GM21367 (cell line): ENCODE measurements at regions not wholly inside any gene's neighbourhood (a gene's known extent, or its start where the extent isn't known, plus 50 kb on each side); places are given as distances from the start of the nearest gene placed in this dataset.
"Not testable (repeated sequence)": the region's sequence is repeated elsewhere in the genome, so short reads cannot be mapped to it uniquely, and the experiment has no call there.

Experiments
- ATAC-seq: cut with Tn5 transposase; IDR thresholded peaks from one replicate; pipeline ENCODE4 v1.9.1; 2021; ENCODE audit not compliant: unreplicated experiment

- ATAC-seq: no peak
Observed at GRCh38 chr21:38039841-38040240, 123.6 kb upstream of the KCNJ6 start.

- ATAC-seq: no peak
Observed at GRCh38 chr21:38041493-38041892, 125.2 kb upstream of the KCNJ6 start.

GRCh38 chr21:38042246-38042645, 126.0 kb upstream of the KCNJ6 start:
- ATAC-seq: no peak

- no peak for ATAC-seq
Observed at GRCh38 chr21:38048167-38048566, 131.9 kb upstream of the KCNJ6 start.

- ATAC-seq: no peak
Observed at GRCh38 chr21:38054334-38054733, 138.1 kb upstream of the KCNJ6 start.

GRCh38 chr21:38056481-38056880, 140.2 kb upstream of the KCNJ6 start:
- no peak for ATAC-seq

- no peak for ATAC-seq
Observed at GRCh38 chr21:38057626-38058025, 141.4 kb upstream of the KCNJ6 start.

- no peak for ATAC-seq
Observed at GRCh38 chr21:38060533-38060932, 144.3 kb upstream of the KCNJ6 start.

GRCh38 chr21:38067086-38067739, 151.0 kb upstream of the KCNJ6 start:
- ATAC-seq: no peak

- ATAC-seq: no peak
Observed at GRCh38 chr21:38072489-38072888, 156.2 kb upstream of the KCNJ6 start.

GRCh38 chr21:38075833-38076587, 159.8 kb upstream of the KCNJ6 start:
- no peak for ATAC-seq

- ATAC-seq: no peak
Observed at GRCh38 chr21:38077569-38077968, 161.3 kb upstream of the KCNJ6 start.

GRCh38 chr21:38080888-38081287, 164.6 kb upstream of the KCNJ6 start:
- ATAC-seq: no peak

- no peak for ATAC-seq
Observed at GRCh38 chr21:38081708-38082107, 165.5 kb upstream of the KCNJ6 start.

GRCh38 chr21:38082936-38083485, 166.8 kb upstream of the KCNJ6 start:
- ATAC-seq: no peak

- no peak for ATAC-seq
Observed at GRCh38 chr21:38083535-38083934, 167.3 kb upstream of the KCNJ6 start.

GRCh38 chr21:38086580-38086979, 170.2 kb upstream of the KCNJ15 start:
- ATAC-seq: no peak

- ATAC-seq: no peak
Observed at GRCh38 chr21:38088916-38089762, 167.7 kb upstream of the KCNJ15 start.

GRCh38 chr21:38089763-38090046, 167.1 kb upstream of the KCNJ15 start:
- no peak for ATAC-seq

GRCh38 chr21:38091061-38091460, 165.7 kb upstream of the KCNJ15 start:
- not testable (repeated sequence) for ATAC-seq

GRCh38 chr21:38092051-38092450, 164.7 kb upstream of the KCNJ15 start:
- ATAC-seq: no peak

GRCh38 chr21:38095220-38095619, 161.6 kb upstream of the KCNJ15 start:
- no peak for ATAC-seq
